ENCODE measurements at regions not wholly inside any gene's neighbourhood (a gene's known extent, or its start where the extent isn't known, plus 50 kb on each side); places are given as distances from the start of the nearest gene placed in this dataset.

- Mint-ChIP-seq H3K4me3 (no peak overlapping the region), H3K4me1 (ENCODE audit: low read depth) (no peaks in the 10 kb centered on the region)
- intact Hi-C loops (cut with micrococcal nuclease) = no loop called here
Observed at GRCh38 chr18:57864615-57865121, 61.6 kb upstream of the ATP8B1 start.

DNA sequence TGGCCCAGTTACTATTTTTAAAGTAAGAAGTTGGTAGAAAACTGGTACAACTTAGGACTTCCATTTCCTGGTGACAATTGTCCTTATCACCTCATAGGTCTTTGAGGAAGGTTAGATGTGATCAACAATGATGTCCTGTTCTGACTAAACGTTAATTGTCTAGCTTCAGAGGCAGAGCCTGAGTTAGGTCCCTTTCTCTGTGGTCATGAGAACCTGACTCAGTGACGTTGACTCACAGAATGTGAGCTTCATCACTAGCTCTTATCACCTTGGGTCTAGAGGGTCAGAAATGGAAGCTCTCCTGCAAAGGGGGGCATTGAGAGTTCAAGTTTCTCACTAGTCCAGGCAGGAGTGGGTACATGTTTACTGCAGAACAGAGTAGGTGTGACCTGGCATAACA, 60.6 kb upstream of the ATP8B1 start:
- intact Hi-C loops (cut with micrococcal nuclease) = no loop called here
- H3K27ac Mint-ChIP-seq = no peak overlapping the region
- H3K4me1 Mint-ChIP-seq (ENCODE audit: low read depth) = no peaks in the 10 kb centered on the region
- peaks cover 3% of the 10 kb centered on the region for H3K27me3 Mint-ChIP-seq
- H3K4me3 Mint-ChIP-seq = no peak overlapping the region
- no peaks in the 10 kb centered on the region for H3K9me3 Mint-ChIP-seq
- no peaks in the 10 kb centered on the region for H3K36me3 Mint-ChIP-seq (ENCODE audit: low read depth)

More at GRCh38 chr18:57864615-57865121, 61.6 kb upstream of the ATP8B1 start:
- peaks cover 3% of the 10 kb centered on the region for H3K27me3 Mint-ChIP-seq
- no peaks in the 10 kb centered on the region for H3K36me3 Mint-ChIP-seq (ENCODE audit: low read depth)
- no peaks in the 10 kb centered on the region for H3K9me3 Mint-ChIP-seq
- H3K27ac Mint-ChIP-seq = no peak overlapping the region

DNA sequence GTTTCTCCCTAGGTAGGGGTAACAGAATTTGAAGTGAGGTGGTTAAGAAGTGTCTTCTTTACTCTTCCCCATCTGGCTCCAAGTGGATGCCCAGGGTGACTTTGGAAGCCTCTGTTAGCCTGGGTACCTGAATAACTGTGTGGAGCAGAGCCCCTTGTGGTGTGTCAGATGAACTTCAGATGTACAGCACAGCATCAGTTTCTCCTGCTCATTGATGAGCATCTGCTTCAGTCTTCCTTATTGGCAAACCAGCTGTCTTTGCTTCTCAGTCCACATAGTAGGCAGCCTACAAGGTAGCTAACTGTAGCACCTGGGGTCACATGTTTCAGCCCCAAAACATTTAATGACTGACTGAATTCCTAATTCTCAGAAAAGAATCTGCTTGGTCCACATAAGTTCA, 56.2 kb upstream of the ATP8B1 start:
- Mint-ChIP-seq H3K4me3 (no peak overlapping the region), H3K36me3 (ENCODE audit: low read depth) (no peaks in the 10 kb centered on the region), H3K4me1 (ENCODE audit: low read depth) (no peaks in the 10 kb centered on the region), H3K27ac (no peak overlapping the region), H3K27me3 (peaks cover 1% of the 10 kb centered on the region), H3K9me3 (no peaks in the 10 kb centered on the region)
- intact Hi-C loops (cut with micrococcal nuclease) = no loop called here

GRCh38 chr18:57856557-57857280, 53.6 kb upstream of the ATP8B1 start:
- Mint-ChIP-seq H3K27ac (no peak overlapping the region), H3K27me3 (peaks cover 1% of the 10 kb centered on the region), H3K9me3 (no peaks in the 10 kb centered on the region), H3K4me1 (ENCODE audit: low read depth) (no peaks in the 10 kb centered on the region), H3K4me3 (no peak overlapping the region), H3K36me3 (ENCODE audit: low read depth) (no peaks in the 10 kb centered on the region)
- intact Hi-C loops (cut with micrococcal nuclease) = no loop called here

- H3K27ac Mint-ChIP-seq = no peak overlapping the region
- H3K4me3 Mint-ChIP-seq = no peak overlapping the region
- intact Hi-C loops (cut with micrococcal nuclease) = no loop called here
- no peaks in the 10 kb centered on the region for H3K36me3 Mint-ChIP-seq (ENCODE audit: low read depth)
- no peaks in the 10 kb centered on the region for H3K4me1 Mint-ChIP-seq (ENCODE audit: low read depth)
- no peaks in the 10 kb centered on the region for H3K9me3 Mint-ChIP-seq
- H3K27me3 Mint-ChIP-seq = peaks cover 1% of the 10 kb centered on the region
Observed at GRCh38 chr18:57856128-57856527, 53.0 kb upstream of the ATP8B1 start.

- H3K36me3 Mint-ChIP-seq (ENCODE audit: low read depth) = no peaks in the 10 kb centered on the region
- peaks cover 1% of the 10 kb centered on the region for H3K27me3 Mint-ChIP-seq
- no peak overlapping the region for H3K27ac Mint-ChIP-seq
- intact Hi-C loops (cut with micrococcal nuclease) = no loop called here
- H3K9me3 Mint-ChIP-seq = no peaks in the 10 kb centered on the region
- no peak overlapping the region for H3K4me3 Mint-ChIP-seq
- no peaks in the 10 kb centered on the region for H3K4me1 Mint-ChIP-seq (ENCODE audit: low read depth)
Observed at GRCh38 chr18:57855551-57855950, 52.4 kb upstream of the ATP8B1 start.

- Mint-ChIP-seq H3K4me1 (ENCODE audit: low read depth) (no peaks in the 10 kb centered on the region), H3K36me3 (ENCODE audit: low read depth) (no peaks in the 10 kb centered on the region), H3K4me3 (no peak overlapping the region), H3K9me3 (no peaks in the 10 kb centered on the region), H3K27ac (no peak overlapping the region), H3K27me3 (peaks cover 1% of the 10 kb centered on the region)
- intact Hi-C loops (cut with micrococcal nuclease) = no loop called here
Observed at GRCh38 chr18:57854726-57855125, 51.6 kb upstream of the ATP8B1 start.

- intact Hi-C loops (cut with micrococcal nuclease) = no loop called here
- Mint-ChIP-seq H3K4me1 (ENCODE audit: low read depth) (no peaks in the 10 kb centered on the region), H3K27me3 (peaks cover 3% of the 10 kb centered on the region), H3K27ac (no peak overlapping the region), H3K4me3 (no peak overlapping the region), H3K9me3 (no peaks in the 10 kb centered on the region), H3K36me3 (ENCODE audit: low read depth) (no peaks in the 10 kb centered on the region)
Observed at GRCh38 chr18:57853864-57854263, 50.7 kb upstream of the ATP8B1 start.

DNA sequence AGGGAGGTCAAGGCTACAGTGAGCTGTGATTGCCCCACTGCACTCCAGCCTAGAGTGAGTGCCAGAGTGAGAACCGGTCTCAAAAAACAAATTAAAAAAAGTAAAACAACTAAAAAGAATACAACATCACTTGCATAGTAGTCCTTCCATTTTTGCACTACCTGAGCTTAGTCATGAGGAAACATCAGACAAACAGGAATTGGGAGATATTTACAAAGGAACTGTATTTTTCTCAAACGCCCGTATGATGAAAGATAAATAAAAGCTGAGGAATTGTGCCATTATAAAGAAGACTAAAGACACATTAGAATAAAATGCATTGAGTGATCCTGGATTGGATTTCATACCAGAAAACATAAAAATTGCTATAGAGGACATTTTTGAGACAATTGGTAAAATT, 50.0 kb upstream of the ATP8B1 start:
- H3K4me1 Mint-ChIP-seq (ENCODE audit: low read depth) = no peaks in the 10 kb centered on the region
- no peaks in the 10 kb centered on the region for H3K36me3 Mint-ChIP-seq (ENCODE audit: low read depth)
- H3K9me3 Mint-ChIP-seq = no peaks in the 10 kb centered on the region
- H3K4me3 Mint-ChIP-seq = no peak overlapping the region
- intact Hi-C loops (cut with micrococcal nuclease) = no loop called here
- no peak overlapping the region for H3K27ac Mint-ChIP-seq
- H3K27me3 Mint-ChIP-seq = peaks cover 3% of the 10 kb centered on the region

Measured in dendritic cell treated with granulocyte-macrophage colony-stimulating factor and Interleukin-4, amounts not matched to agents 40 ng/mL and 50 ng/mL, for 4 days (primary cell).